AG04449 (cell line): ENCODE measurements at regions not wholly inside any gene's neighbourhood (a gene's known extent, or its start where the extent isn't known, plus 50 kb on each side); places are given as distances from the start of the nearest gene placed in this dataset.

Experiments used
- CTCF ChIA-PET: fragments of 350-600 bp; formaldehyde crosslinking; extraction: SDS; loops from one replicate; lab custom pipeline; 2021; ENCODE audit warnings: antibody characterized with exemption; lab: Yijun Ruan, JAX
- POLR2A ChIA-PET: fragments of 400-600, 350-600 bp; formaldehyde crosslinking; extraction: SDS; loops from one replicate; lab custom pipeline; 2020; ENCODE audit warnings: antibody characterized with exemption, inconsistent platforms; lab: Yijun Ruan, JAX
- DNase-seq: peaks from one replicate; pipeline ENCODE4 v3.0.0-alpha.2; 2010; ENCODE audit warnings: low read depth, low spot score
- H3K4me3 ChIP-seq: 2 replicates; pipeline ENCODE4 v1.5.1; 2011; ENCODE audit warnings: low read depth, mild to moderate bottlenecking, control low read depth, low read length
- TF ChIP-seq, protein P1 (sequence below): IDR thresholded peaks from one replicate; pipeline ENCODE4 v1.5.1; 2011; ENCODE audit warnings: mild to moderate bottlenecking, moderate library complexity, low read length, control low read depth, inconsistent platforms; ENCODE audit not compliant: insufficient read depth; ENCODE audit errors: missing control alignments

DNA sequence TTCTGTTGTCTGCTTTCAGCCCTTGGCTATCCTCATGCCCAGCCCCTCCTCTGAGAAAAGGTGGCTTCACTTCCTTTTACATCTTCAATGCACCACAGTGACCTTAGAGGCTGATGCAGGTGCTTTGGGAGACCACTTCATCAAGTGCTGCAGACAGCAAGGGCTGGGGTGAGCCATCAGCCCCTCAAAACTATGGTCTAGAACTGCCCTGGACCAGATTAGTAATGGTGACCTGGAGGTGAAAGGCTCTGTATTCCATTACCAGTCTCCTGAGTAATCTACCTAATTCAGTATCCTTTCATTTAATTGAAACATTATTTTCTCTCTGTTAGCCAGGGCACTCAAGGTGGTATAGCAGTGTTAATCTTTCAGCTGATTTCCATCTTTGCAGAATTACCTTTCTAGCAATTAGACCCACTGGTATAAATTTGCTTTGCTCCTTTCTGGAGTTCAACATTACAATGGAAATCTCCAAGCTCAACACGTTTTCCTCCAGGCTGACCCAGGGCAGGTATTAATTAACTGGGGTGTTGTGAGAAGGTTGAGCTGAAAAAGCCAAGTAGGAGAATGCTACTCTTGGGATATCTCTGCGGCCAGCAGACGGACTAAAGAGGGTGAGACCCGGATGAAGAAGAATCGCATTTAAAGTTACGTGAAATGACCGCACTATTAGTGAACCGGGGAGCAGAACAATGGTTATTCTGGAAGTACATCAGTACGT is 469.0 kb downstream of the MEIS1 start:
- TF ChIP-seq, protein P1, sequence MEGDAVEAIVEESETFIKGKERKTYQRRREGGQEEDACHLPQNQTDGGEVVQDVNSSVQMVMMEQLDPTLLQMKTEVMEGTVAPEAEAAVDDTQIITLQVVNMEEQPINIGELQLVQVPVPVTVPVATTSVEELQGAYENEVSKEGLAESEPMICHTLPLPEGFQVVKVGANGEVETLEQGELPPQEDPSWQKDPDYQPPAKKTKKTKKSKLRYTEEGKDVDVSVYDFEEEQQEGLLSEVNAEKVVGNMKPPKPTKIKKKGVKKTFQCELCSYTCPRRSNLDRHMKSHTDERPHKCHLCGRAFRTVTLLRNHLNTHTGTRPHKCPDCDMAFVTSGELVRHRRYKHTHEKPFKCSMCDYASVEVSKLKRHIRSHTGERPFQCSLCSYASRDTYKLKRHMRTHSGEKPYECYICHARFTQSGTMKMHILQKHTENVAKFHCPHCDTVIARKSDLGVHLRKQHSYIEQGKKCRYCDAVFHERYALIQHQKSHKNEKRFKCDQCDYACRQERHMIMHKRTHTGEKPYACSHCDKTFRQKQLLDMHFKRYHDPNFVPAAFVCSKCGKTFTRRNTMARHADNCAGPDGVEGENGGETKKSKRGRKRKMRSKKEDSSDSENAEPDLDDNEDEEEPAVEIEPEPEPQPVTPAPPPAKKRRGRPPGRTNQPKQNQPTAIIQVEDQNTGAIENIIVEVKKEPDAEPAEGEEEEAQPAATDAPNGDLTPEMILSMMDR = no peak
- ChIA-PET CTCF (interaction anchor here (1.8 kb wide), 1 partner anchor 12 kb away, joined by 5 read pairs; no protein-coding TSS in a partner anchor), POLR2A (no interaction called here)
- no peak overlapping the region for H3K4me3 ChIP-seq
- DNase-seq = no peak

DNA sequence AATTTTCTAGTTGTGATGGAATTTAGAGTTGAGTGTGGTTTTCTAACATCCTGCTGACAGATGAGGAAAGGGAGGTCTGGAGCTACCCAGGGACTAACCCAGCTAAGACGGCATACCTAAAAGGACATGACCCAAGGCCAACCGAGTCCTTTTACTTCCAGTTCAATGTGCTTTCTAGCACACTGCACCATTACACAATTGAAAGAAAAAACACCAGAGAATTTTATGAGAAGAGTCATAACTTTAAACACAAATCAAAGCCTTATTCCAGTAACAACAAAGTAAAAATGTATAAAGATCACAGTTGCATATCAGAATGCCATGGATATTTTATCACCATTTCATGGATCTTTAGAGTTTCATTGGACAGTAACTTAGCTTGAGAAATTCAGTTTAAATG is 480.3 kb downstream of the MEIS1 start:
- peak; percentile 56 for DNase-seq
- H3K4me3 ChIP-seq = no peak overlapping the region
- TF ChIP-seq, protein P1 = no peak
- CTCF ChIA-PET = interaction anchor here (0.6 to 1.4 kb wide), 2 partner anchors 10 to 190 kb away, joined by 3 to 5 read pairs; no protein-coding TSS in a partner anchor
- POLR2A ChIA-PET = interaction anchor here (0.6 kb wide), 1 partner anchor 18 kb away, joined by 3 read pairs; no protein-coding TSS in a partner anchor

DNA sequence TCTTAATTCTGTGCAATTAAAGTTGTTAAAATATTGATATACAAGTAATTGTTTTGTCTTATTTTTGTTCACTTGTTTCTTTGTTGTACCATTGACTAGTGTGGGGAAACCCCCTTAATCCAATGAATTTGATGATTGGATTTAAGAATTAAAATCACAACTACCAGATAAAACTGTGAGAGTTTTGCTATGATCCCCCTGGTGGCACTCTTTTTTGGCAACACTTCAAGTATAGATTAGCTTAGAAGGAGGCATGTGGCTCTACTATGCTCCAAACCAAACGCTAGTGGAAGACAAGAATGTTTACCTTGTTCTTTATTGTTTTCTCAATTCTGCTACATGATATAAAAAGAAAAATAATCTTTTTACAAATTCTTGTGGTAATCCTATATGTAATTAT is 477.8 kb upstream of the ETAA1 start:
- no peak for DNase-seq
- POLR2A ChIA-PET = no interaction called here
- TF ChIP-seq, protein P1 = no peak
- no peak overlapping the region for H3K4me3 ChIP-seq
- CTCF ChIA-PET = no interaction called here

DNA sequence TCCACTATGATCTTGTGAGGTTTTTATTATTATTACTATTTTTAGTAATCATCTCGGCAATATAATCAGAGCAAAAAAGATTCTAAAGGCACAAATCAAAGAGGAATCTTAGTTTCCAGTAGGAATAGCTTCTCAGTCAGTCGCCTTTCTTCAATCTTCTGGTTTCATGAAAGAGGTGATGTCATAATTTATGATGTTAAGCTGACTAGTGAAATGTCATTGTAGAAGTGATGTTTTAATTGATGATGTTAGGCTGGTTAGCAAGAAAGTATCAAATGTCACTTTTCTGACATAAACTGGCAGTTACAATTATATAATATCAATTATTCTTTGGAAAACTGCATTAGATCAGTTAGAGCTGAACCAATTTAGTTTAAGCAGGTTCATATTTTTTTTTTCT is 476.7 kb upstream of the ETAA1 start:
- TF ChIP-seq, protein P1 = no peak
- POLR2A ChIA-PET = no interaction called here
- CTCF ChIA-PET = interaction anchor here (1.3 kb wide), 1 partner anchor 12 kb away, joined by 3 read pairs; no protein-coding TSS in a partner anchor
- DNase-seq = no peak
- H3K4me3 ChIP-seq = no peak overlapping the region

DNA sequence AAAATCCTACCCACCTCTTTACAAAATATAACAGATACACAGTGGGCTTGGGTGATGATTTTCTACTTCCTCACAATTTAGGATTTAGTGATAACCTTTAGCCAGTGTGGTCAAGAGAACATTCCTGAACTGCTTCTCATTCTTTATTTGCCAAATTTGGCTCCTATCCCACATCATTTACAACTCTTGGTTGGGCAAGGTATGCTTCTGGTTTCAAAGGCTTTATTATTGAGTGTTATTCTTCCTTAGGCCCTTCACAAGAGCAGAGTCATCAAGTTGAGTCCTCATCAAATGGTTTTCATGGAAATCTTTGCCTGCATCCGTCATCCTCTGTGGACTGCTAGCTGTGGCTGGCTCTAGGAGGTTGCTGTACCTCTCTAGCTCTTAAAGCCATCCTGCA is 472.0 kb upstream of the ETAA1 start:
- TF ChIP-seq, protein P1 = no peak
- CTCF ChIA-PET = no interaction called here
- DNase-seq = no peak

DNA sequence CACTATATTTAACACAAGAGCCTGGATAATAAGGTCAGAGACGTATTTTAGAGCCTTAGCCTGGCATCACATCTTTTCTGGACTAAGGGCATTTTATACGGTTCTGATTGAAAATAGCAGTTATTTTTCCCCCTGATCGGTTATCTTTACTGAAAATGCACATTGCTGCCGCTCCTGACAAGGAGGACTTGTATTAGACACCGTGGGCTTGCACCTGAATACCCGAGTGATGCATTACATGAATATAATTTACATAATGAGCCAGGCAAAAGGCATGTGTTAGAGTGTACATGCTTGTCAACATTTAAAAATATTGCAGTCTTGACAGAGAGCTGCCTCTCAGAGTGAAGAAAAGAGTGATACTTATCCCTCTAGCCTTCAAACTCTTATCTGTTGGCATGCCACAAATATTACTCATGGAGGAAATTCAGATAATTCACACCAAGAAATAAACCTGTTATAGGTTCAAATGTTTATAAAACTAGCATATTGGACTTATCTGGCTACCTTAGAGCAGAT is 470.5 kb upstream of the ETAA1 start:
- CTCF ChIA-PET = no interaction called here
- H3K4me3 ChIP-seq = no peak overlapping the region
- POLR2A ChIA-PET = no interaction called here
- DNase-seq = no peak
- TF ChIP-seq, protein P1 = no peak

More for the DNA sequence above, 472.0 kb upstream of the ETAA1 start:
- POLR2A ChIA-PET = no interaction called here
- H3K4me3 ChIP-seq = no peak overlapping the region
